Fibroblast of the aortic adventitia (primary cell): ENCODE measurements at regions not wholly inside any gene's neighbourhood (a gene's known extent, or its start where the extent isn't known, plus 50 kb on each side); places are given as distances from the start of the nearest gene placed in this dataset.

Experiments used
- DNase-seq: peaks from one replicate; pipeline ENCODE4 v3.0.0-alpha.2; 2010; ENCODE audit warnings: low read depth
- H3K4me3 ChIP-seq: 2 replicates; pipeline ENCODE4 v1.5.1; 2011; ENCODE audit warnings: low read depth, mild to moderate bottlenecking, control low read depth, low read length, moderate library complexity
- TF ChIP-seq, protein P1 (sequence below): IDR thresholded peaks from 2 replicates; pipeline ENCODE4 v1.5.1; 2011; ENCODE audit warnings: mild to moderate bottlenecking, low read length, control low read depth, inconsistent platforms; ENCODE audit not compliant: insufficient read depth

DNA sequence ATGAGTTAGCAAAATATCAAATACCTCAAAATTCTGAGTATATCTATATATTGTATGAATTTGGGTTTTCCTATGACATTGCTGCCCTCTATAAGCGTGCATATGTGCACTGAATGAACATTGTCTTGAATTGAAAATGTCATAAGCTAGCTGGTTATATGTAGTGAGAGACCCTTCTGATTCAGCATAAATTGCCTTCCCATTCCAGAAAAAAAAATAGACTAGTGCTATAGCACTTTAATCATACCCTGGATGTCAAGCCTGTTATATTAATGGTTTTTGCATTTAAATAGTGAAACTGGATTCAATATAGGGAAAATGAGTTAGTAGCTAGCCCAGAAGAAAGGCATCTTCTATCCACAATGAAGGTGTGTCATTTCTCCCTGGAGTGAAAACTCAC lies 265.1 kb downstream of the TUSC7 start:
- no peak overlapping the region for H3K4me3 ChIP-seq
- TF ChIP-seq, protein P1, sequence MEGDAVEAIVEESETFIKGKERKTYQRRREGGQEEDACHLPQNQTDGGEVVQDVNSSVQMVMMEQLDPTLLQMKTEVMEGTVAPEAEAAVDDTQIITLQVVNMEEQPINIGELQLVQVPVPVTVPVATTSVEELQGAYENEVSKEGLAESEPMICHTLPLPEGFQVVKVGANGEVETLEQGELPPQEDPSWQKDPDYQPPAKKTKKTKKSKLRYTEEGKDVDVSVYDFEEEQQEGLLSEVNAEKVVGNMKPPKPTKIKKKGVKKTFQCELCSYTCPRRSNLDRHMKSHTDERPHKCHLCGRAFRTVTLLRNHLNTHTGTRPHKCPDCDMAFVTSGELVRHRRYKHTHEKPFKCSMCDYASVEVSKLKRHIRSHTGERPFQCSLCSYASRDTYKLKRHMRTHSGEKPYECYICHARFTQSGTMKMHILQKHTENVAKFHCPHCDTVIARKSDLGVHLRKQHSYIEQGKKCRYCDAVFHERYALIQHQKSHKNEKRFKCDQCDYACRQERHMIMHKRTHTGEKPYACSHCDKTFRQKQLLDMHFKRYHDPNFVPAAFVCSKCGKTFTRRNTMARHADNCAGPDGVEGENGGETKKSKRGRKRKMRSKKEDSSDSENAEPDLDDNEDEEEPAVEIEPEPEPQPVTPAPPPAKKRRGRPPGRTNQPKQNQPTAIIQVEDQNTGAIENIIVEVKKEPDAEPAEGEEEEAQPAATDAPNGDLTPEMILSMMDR: no peak
- DNase-seq: no peak

DNA sequence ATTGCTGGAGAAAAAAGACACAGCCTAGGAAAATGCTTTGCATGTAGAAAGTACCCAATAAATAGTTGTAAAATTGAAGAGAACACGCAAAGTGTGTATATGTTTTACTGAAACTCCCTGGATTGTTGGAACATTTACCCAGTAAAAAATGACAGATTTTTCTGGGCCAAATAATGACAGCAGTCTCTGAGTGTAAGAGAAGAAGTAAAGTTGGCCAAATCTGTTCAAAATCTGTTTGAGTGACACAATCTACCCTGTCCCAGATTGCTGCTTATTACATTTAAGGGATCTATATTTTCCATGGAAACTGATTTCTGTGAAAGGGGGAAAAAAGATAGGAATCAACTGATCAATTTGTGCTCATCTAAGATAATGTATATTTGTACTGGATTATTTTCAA lies 267.9 kb downstream of the TUSC7 start:
- TF ChIP-seq, protein P1: no peak
- no peak for DNase-seq
- no peak overlapping the region for H3K4me3 ChIP-seq

DNA sequence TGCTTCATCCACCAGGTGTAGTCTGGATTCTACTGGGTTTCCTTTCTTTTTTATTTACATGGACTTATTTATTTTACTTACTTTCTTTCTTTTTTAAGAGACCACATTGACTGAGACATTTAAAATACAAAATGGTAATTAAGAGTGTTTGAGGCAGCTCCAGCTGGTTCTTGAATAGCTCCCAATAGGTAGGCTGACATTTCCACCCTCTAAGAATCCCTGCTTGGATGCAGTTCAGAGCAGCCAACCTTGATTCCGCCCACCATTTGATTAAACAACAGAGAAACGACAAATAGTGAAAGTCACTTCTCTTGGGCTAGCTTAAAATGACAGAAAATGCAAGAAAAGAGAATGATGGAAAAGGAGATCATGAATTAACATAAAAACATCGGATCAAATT lies 270.5 kb downstream of the TUSC7 start:
- TF ChIP-seq, protein P1: no peak
- DNase-seq: no peak
- no peak overlapping the region for H3K4me3 ChIP-seq

DNA sequence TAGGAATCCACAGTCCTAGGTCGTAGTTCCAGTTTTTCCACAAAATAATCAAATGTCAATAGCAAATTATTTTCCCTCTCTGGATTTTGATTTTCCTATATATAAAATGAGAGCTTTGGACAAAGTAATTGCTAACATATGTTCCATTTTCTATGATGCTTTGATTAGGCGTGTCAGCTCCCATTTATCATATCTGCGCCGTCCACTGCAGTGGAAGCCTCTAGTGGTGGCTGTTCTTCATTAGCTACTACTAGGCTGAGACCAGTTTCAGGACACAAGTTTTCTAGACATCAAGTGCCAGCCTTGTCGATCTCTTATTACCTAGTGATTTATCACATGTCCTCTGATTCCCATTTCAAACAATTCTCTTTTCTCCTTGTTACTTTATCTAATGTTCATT lies 271.5 kb downstream of the TUSC7 start:
- H3K4me3 ChIP-seq: no peak overlapping the region
- TF ChIP-seq, protein P1: no peak
- DNase-seq: no peak

DNA sequence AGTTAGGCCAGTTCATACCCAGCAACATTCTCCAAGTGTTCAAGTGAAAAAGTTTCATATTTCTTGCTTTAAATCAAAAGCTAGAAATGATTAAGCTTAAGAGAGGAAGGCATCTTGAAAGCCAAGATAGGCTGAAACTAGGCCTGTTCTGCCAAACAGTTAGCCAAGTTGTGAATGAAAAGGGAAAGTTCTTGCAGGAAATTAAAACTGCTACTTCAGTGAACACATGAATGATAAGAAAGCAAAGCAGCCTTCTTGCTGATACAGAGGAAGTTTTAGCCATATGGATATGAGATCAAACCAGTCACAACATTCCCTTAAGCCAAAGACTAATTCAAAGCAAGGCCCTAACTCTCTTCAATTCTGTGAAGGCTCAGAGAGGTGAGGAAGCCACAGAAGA lies 274.7 kb downstream of the TUSC7 start:
- no peak overlapping the region for H3K4me3 ChIP-seq
- TF ChIP-seq, protein P1: no peak
- no peak for DNase-seq

DNA sequence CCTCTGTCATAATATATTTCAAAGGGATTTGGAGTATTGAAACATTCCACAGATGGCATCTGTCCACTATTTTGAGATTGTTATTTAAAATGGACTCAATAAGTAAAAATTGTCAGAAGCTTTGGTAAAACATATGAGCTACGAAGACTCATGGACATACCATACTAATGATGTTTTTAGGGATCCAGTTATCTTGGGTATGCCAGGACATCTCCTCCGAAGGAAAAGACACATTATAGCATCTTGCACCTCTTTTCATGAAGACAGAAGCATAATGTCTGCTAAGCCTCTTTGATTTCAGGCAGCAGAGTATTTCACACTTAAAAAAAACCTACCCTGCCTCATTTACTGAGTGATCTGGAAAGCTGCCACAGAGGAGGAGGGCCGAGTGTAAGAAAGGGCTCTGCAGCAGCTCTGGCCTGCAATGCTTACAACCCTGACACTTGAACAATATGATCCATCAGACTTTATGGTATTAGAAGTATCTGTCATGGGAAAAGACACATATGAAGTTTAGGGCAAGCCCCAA lies 284.8 kb downstream of the TUSC7 start:
- no peak overlapping the region for H3K4me3 ChIP-seq
- TF ChIP-seq, protein P1: no peak
- no peak for DNase-seq

DNA sequence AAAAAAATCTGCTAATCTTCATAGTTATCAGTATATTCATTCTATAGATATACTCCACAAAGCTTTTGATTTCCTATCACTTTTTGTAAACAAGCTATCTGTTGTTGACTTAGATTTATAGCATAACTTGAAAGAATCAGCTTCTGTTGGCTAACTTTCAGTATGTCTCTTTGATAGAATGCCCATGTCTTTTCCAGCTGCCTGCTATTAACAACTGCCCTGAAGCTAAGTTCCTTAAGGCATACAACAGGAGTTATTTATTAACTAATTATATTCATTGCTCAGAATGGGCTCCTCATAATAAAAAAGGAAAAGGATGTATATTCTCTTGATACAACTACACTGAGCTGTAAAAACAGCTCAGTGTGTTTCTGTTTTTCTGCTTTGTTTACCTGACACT lies 293.9 kb downstream of the TUSC7 start:
- DNase-seq: no peak
- TF ChIP-seq, protein P1: no peak
- H3K4me3 ChIP-seq: no peak overlapping the region
